Gastrocnemius medialis (tissue), 4 donors: ENCODE measurements at regions not wholly inside any gene's neighbourhood (a gene's known extent, or its start where the extent isn't known, plus 50 kb on each side); places are given as distances from the start of the nearest gene placed in this dataset.

Experiments used
- ATAC-seq, 2 donors: fragments of 150-250 bp; one replicate each; pipeline ENCODE4 v1.9.1; 2016
- DNase-seq, 2 donors: peaks; one replicate each; pipeline ENCODE4 v3.0.0-alpha.2; 2019
- H3K27ac ChIP-seq, 4 donors: fragments of 200-600 bp; sonication (generic); 1 replicate in 1 of 4; 2 replicates in 3 of 4; pipeline ENCODE4 v1.5.1; 2016 to 2018; ENCODE audit warnings: mild to moderate bottlenecking in 2 of 4, moderate library complexity in 1 of 4
- H3K27me3 ChIP-seq, 3 donors: fragments of 200-600 bp; sonication (generic) in 2 of 3; 1 replicate in 1 of 3; 2 replicates in 2 of 3; pipeline versions ENCODE4 v1.5.1 to v1.6.0; 2016 to 2019; ENCODE audit warnings: mild to moderate bottlenecking in 1 of 3, moderate library complexity in 1 of 3
- H3K36me3 ChIP-seq, 2 donors: fragments of 200-600 bp; sonication (generic) in 1 of 2; one replicate each; pipeline ENCODE4 v1.5.1; 2017 to 2018
- H3K4me1 ChIP-seq, 2 donors: fragments of 200-600 bp; sonication (generic) in 1 of 2; one replicate each; pipeline ENCODE4 v1.5.1; 2016 to 2017; ENCODE audit warnings: mild to moderate bottlenecking in 2 of 2
- H3K4me3 ChIP-seq, 4 donors: fragments of 200-600 bp; sonication (generic) in 3 of 4; 1 replicate in 1 of 4; 2 replicates in 3 of 4; pipeline ENCODE4 v1.5.1; 2016 to 2019; ENCODE audit warnings: mild to moderate bottlenecking in 2 of 4
- H3K9me3 ChIP-seq, 3 donors: fragments of 200-600 bp; sonication (generic) in 2 of 3; 1 replicate in 1 of 3; 2 replicates in 2 of 3; pipeline ENCODE4 v1.5.1; 2016 to 2019
- CTCF ChIP-seq, 5 experiments: fragments of 450-650 bp in 3 of 5; fragments of 200-600 bp in 2 of 5; sonication (generic) in 2 of 5; IDR thresholded peaks in 4 of 5; conservative IDR thresholded peaks in 1 of 5; 1 replicate in 4 of 5; 2 replicates in 1 of 5; pipeline ENCODE4 v1.5.1; 2016 to 2019; ENCODE audit warnings: antibody characterized with exemption in 5 of 5, mild to moderate bottlenecking in 3 of 5, moderate library complexity in 3 of 5
- POLR2A ChIP-seq, 2 donors: fragments of 450-650 bp; IDR thresholded peaks; one replicate each; pipeline ENCODE4 v1.6.1; 2017; ENCODE audit warnings: antibody characterized with exemption in 2 of 2, mild to moderate bottlenecking in 2 of 2, moderate library complexity in 2 of 2
- in situ Hi-C, 4 donors: fragments of 200-750 bp; cut with MboI; loops; one replicate each; pipeline versions ENCODE4 v1.15.0 to v1.8.0; 2017; ENCODE audit warnings: low sequenced_read_pairs in 4 of 4
- intact Hi-C: fragments of 100-400 bp; cut with DNase I; formaldehyde crosslinking; loops from one replicate; pipeline ENCODE4 v1.15.1; 2023; ENCODE audit warnings: low total_unique reads

- DNase-seq (no peak), ATAC-seq (no peak)
- Histone ChIP-seq H3K36me3 (no peaks in the 10 kb centered on the region), H3K27ac (no peak overlapping the region), H3K27me3 (no peaks in the 10 kb centered on the region), H3K4me3 (no peak overlapping the region), H3K4me1 (no peaks in the 10 kb centered on the region), H3K9me3 (no peaks in the 10 kb centered on the region)
- intact Hi-C loops (no loop called here), in situ Hi-C loops (no loop called here)
- no peak for TF ChIP-seq CTCF (IDR thresholded peaks at IDR 0.05 in 4 of 5, conservative IDR thresholded peaks at IDR 0.05 in 1 of 5)
- no peak for TF ChIP-seq POLR2A (IDR thresholded peaks at IDR 0.05)
Measured at GRCh38 chr2:224145751-224146355, 106.8 kb upstream of the SERPINE2 start.

DNA sequence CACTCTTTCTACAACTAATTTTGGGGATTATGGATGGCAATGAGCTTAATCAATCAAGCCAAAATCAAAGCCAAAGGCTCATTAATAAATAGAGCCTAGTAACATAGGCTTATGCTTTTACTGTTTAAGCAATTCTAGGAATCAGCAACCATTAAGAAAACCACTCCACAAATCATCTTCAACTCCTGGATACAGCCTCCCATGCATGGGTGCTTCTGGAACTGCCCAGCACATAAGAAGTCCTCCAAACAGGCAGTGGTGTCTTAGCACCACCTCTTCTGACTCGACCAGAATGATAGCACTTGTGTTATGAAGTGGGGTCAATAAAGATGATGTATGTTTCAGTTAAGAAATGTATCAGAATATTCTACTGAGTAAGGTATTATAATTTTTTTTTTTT is 104.4 kb upstream of the SERPINE2 start:
- Histone ChIP-seq H3K9me3 (no peaks in the 10 kb centered on the region), H3K27ac (no peak overlapping the region), H3K4me3 (no peak overlapping the region), H3K27me3 (no peaks in the 10 kb centered on the region), H3K4me1 (no peaks in the 10 kb centered on the region), H3K36me3 (no peaks in the 10 kb centered on the region)
- in situ Hi-C loops (no loop called here), intact Hi-C loops (no loop called here)
- no peak for DNase-seq
- no peak for ATAC-seq
- TF ChIP-seq POLR2A (IDR thresholded peaks at IDR 0.05) (no peak), CTCF (IDR thresholded peaks at IDR 0.05 in 4 of 5, conservative IDR thresholded peaks at IDR 0.05 in 1 of 5) (no peak)

- DNase-seq (no peak), ATAC-seq (no peak)
- Histone ChIP-seq H3K36me3 (no peaks in the 10 kb centered on the region), H3K9me3 (no peaks in the 10 kb centered on the region), H3K27me3 (no peaks in the 10 kb centered on the region), H3K27ac (no peak overlapping the region), H3K4me3 (no peak overlapping the region), H3K4me1 (no peaks in the 10 kb centered on the region)
- intact Hi-C loops = no loop called here
- in situ Hi-C loops = no loop called here
- no peak for TF ChIP-seq POLR2A (IDR thresholded peaks at IDR 0.05)
- no peak for TF ChIP-seq CTCF (IDR thresholded peaks at IDR 0.05 in 4 of 5, conservative IDR thresholded peaks at IDR 0.05 in 1 of 5)
Measured at GRCh38 chr2:224142397-224143312, 103.6 kb upstream of the SERPINE2 start.

GRCh38 chr2:224141304-224141703 is 102.2 kb upstream of the SERPINE2 start:
- Histone ChIP-seq H3K4me1 (no peaks in the 10 kb centered on the region), H3K4me3 (no peak overlapping the region), H3K27ac (no peak overlapping the region), H3K27me3 (no peaks in the 10 kb centered on the region), H3K9me3 (no peaks in the 10 kb centered on the region), H3K36me3 (no peaks in the 10 kb centered on the region)
- TF ChIP-seq CTCF (IDR thresholded peaks at IDR 0.05 in 4 of 5, conservative IDR thresholded peaks at IDR 0.05 in 1 of 5) = no peak
- ATAC-seq (no peak), DNase-seq (no peak)
- intact Hi-C loops = no loop called here
- in situ Hi-C loops = no loop called here
